Neural cell (in vitro differentiated cells): ENCODE measurements at regions not wholly inside any gene's neighbourhood (a gene's known extent, or its start where the extent isn't known, plus 50 kb on each side); places are given as distances from the start of the nearest gene placed in this dataset.

ENCODE experiments used
- H2AFZ ChIP-seq: fragments of 200-600, 300-800 bp; sonication (generic), shearing (Covaris generic); 2 replicates; pipeline ENCODE4 v1.6.0; 2014; ENCODE audit warnings: low read depth, mild to moderate bottlenecking, antibody characterized with exemption, low read length, moderate library complexity
- H3F3A ChIP-seq: fragments of 200-600 bp; shearing (Covaris generic); 2 replicates; pipeline ENCODE4 v1.6.1; 2016; ENCODE audit warnings: mild to moderate bottlenecking, moderate library complexity, mixed read lengths, antibody characterized with exemption, low read length; ENCODE audit not compliant: insufficient read depth, poor library complexity, severe bottlenecking
- H3K27ac ChIP-seq: fragments of 200-600, 300-800 bp; sonication (generic), shearing (Covaris generic); 2 replicates; pipeline ENCODE4 v1.5.1; 2014; ENCODE audit warnings: mild to moderate bottlenecking, low read length, moderate library complexity
- H3K27me3 ChIP-seq: fragments of 300-800, 200-600 bp; sonication (generic), shearing (Covaris generic); 2 replicates; pipeline ENCODE4 v1.6.0; 2014; ENCODE audit warnings: mild to moderate bottlenecking, low read depth, low read length, moderate library complexity; ENCODE audit not compliant: insufficient read depth
- H3K36me3 ChIP-seq: fragments of 300-800, 200-600 bp; sonication (generic), shearing (Covaris generic); 2 replicates; pipeline ENCODE4 v1.5.1; 2014; ENCODE audit warnings: mild to moderate bottlenecking, antibody characterized with exemption, low read length, moderate library complexity; ENCODE audit not compliant: insufficient read depth
- H3K4me2 ChIP-seq: fragments of 300-800, 200-600 bp; sonication (generic), shearing (Covaris generic); 2 replicates; pipeline ENCODE4 v1.6.0; 2014; ENCODE audit warnings: mild to moderate bottlenecking, low read length
- H3K4me3 ChIP-seq: fragments of 300-800, 200-600 bp; sonication (generic), shearing (Covaris generic); 2 replicates; pipeline ENCODE4 v1.5.1; 2014; ENCODE audit warnings: mild to moderate bottlenecking, low read length, moderate library complexity
- H3K79me2 ChIP-seq: fragments of 200-600 bp; shearing (Covaris generic); replicated peaks from 2 replicates; pipeline ENCODE4 v1.6.0; 2014; ENCODE audit warnings: mild to moderate bottlenecking, low read length, moderate library complexity; ENCODE audit not compliant: insufficient read depth
- H3K9ac ChIP-seq: fragments of 300-800, 200-600 bp; sonication (generic), shearing (Covaris generic); 2 replicates; pipeline ENCODE4 v1.6.1; 2016; ENCODE audit warnings: mild to moderate bottlenecking, low read length, mixed read lengths
- H3K9me2 ChIP-seq: fragments of 200-600 bp; shearing (Covaris generic); 2 replicates; pipeline ENCODE4 v1.6.1; 2016; ENCODE audit warnings: mild to moderate bottlenecking, low read length, mixed read lengths; ENCODE audit not compliant: insufficient read depth
- H3K9me3 ChIP-seq: fragments of 200-600, 300-800 bp; sonication (generic), shearing (Covaris generic); 2 replicates; pipeline ENCODE4 v1.6.1; 2016; ENCODE audit warnings: mild to moderate bottlenecking, mixed run types, low read length, moderate library complexity, mixed read lengths
- H4K20me1 ChIP-seq: fragments of 200-600 bp; shearing (Covaris generic); 2 replicates; pipeline ENCODE4 v1.6.1; 2016; ENCODE audit warnings: mild to moderate bottlenecking, mixed run types; ENCODE audit not compliant: insufficient read depth
- CTCF ChIP-seq: fragments of 450-650 bp; IDR thresholded peaks from 2 replicates; pipeline ENCODE4 v1.5.1; 2014; ENCODE audit warnings: antibody characterized with exemption, mild to moderate bottlenecking, moderate library complexity; ENCODE audit not compliant: poor library complexity, severe bottlenecking
- EP300 ChIP-seq: fragments of 450-650 bp; conservative IDR thresholded peaks from 2 replicates; pipeline ENCODE4 v1.6.1; 2014; ENCODE audit warnings: antibody characterized with exemption, mild to moderate bottlenecking, moderate library complexity; ENCODE audit not compliant: poor library complexity, severe bottlenecking
- EZH2 ChIP-seq: fragments of 200-600, 300-800 bp; shearing (Covaris generic), sonication (generic); IDR thresholded peaks from 2 replicates; pipeline ENCODE4 v1.6.1; 2014; ENCODE audit warnings: antibody characterized with exemption, low read length, borderline replicate concordance, mild to moderate bottlenecking; ENCODE audit not compliant: insufficient read depth, poor library complexity, severe bottlenecking
- MXI1 ChIP-seq: fragments of 450-650 bp; conservative IDR thresholded peaks from 2 replicates; pipeline ENCODE4 v1.6.1; 2014; ENCODE audit warnings: antibody characterized with exemption, mild to moderate bottlenecking; ENCODE audit not compliant: poor library complexity, severe bottlenecking
- POLR2AphosphoS5 ChIP-seq: IDR thresholded peaks from 2 replicates; pipeline ENCODE4 v1.6.1; 2012
- RAD21 ChIP-seq: fragments of 450-650 bp; conservative IDR thresholded peaks from 2 replicates; pipeline ENCODE4 v1.6.1; 2014; ENCODE audit warnings: antibody characterized with exemption, mild to moderate bottlenecking, moderate library complexity
- REST ChIP-seq: IDR thresholded peaks from 2 replicates; pipeline ENCODE4 v1.6.1; 2012; ENCODE audit warnings: borderline replicate concordance
- SMC3 ChIP-seq: fragments of 450-650 bp; conservative IDR thresholded peaks from 2 replicates; pipeline ENCODE4 v1.6.1; 2014; ENCODE audit warnings: antibody characterized with exemption, mild to moderate bottlenecking, moderate library complexity; ENCODE audit not compliant: poor library complexity
- TAF1 ChIP-seq: IDR thresholded peaks from 2 replicates; pipeline ENCODE4 v1.6.1; 2012; ENCODE audit warnings: low read depth

GRCh38 chr9:2263665-2264064, 248.5 kb downstream of the SMARCA2 start:
- Histone ChIP-seq H3K4me3 (no peak overlapping the region), H3F3A (no peaks in the 10 kb centered on the region), H3K36me3 (no peaks in the 10 kb centered on the region), H2AFZ (no peak overlapping the region), H4K20me1 (no peaks in the 10 kb centered on the region), H3K4me2 (no peak overlapping the region), H3K9ac (no peak overlapping the region), H3K9me3 (no peaks in the 10 kb centered on the region), H3K27ac (no peak overlapping the region), H3K9me2 (no peaks in the 10 kb centered on the region), H3K79me2 (no peaks in the 10 kb centered on the region), H3K27me3 (no peaks in the 10 kb centered on the region)
- TF ChIP-seq MXI1 (no peak), RAD21 (no peak), CTCF (no peak), REST (no peak)

GRCh38 chr9:2264081-2264480, 248.9 kb downstream of the SMARCA2 start:
- Histone ChIP-seq H3K9ac (no peak overlapping the region), H3K27me3 (no peaks in the 10 kb centered on the region), H3K4me3 (no peak overlapping the region), H3K36me3 (no peaks in the 10 kb centered on the region), H2AFZ (no peak overlapping the region), H3K4me2 (no peak overlapping the region), H3K79me2 (no peaks in the 10 kb centered on the region), H3K27ac (no peak overlapping the region), H3F3A (no peaks in the 10 kb centered on the region), H4K20me1 (no peaks in the 10 kb centered on the region), H3K9me2 (no peaks in the 10 kb centered on the region), H3K9me3 (no peaks in the 10 kb centered on the region)
- TF ChIP-seq REST (no peak), POLR2AphosphoS5 (no peak), MXI1 (no peak), RAD21 (no peak), CTCF (no peak), EZH2 (no peak), TAF1 (no peak), SMC3 (no peak), EP300 (no peak)
